AG04450 (cell line): ENCODE measurements at regions not wholly inside any gene's neighbourhood (a gene's known extent, or its start where the extent isn't known, plus 50 kb on each side); places are given as distances from the start of the nearest gene placed in this dataset.
"Not testable (repeated sequence)": the region's sequence is repeated elsewhere in the genome, so short reads cannot be mapped to it uniquely, and the experiment has no call there.

Experiments used
- CTCF ChIA-PET: fragments of 300-600, 350-600 bp; formaldehyde crosslinking; extraction: SDS; loops from one replicate; lab custom pipeline; 2022; ENCODE audit warnings: antibody characterized with exemption, inconsistent platforms; lab: Charles Lee
- POLR2A ChIA-PET: fragments of 350-600 bp; formaldehyde crosslinking; extraction: SDS; loops from one replicate; lab custom pipeline; 2021; ENCODE audit warnings: antibody characterized with exemption, inconsistent platforms; lab: Yijun Ruan, JAX
- DNase-seq: peaks from one replicate; pipeline ENCODE4 v3.0.0-alpha.2; 2011; ENCODE audit warnings: low read depth, low spot score
- H3K27ac ChIP-seq: one replicate; pipeline ENCODE4 v1.5.1; 2012; ENCODE audit warnings: low read depth, low read length, control low read depth
- H3K27me3 ChIP-seq: one replicate; pipeline ENCODE4 v1.6.0; 2012; ENCODE audit warnings: low read length; ENCODE audit not compliant: control insufficient read depth, insufficient read depth
- H3K4me3 ChIP-seq: 2 replicates; pipeline ENCODE4 v1.5.1; 2011; ENCODE audit warnings: mild to moderate bottlenecking, low read depth, low read length, control low read depth
- H3K9me3 ChIP-seq: 2 replicates; pipeline ENCODE4 v1.5.1; 2012; ENCODE audit warnings: low read length; ENCODE audit not compliant: control insufficient read depth, insufficient read depth
- CTCF ChIP-seq: IDR thresholded peaks from 2 replicates; pipeline ENCODE4 v1.5.1; 2011; ENCODE audit warnings: low read depth, low read length, control low read depth, inconsistent platforms

GRCh38 chr18:68176901-68177300 lies 538.0 kb downstream of the TMX3 start:
- ChIA-PET POLR2A (no interaction called here), CTCF (no interaction called here)

GRCh38 chr18:68172842-68173549 lies 541.9 kb downstream of the TMX3 start:
- ChIA-PET POLR2A (no interaction called here), CTCF (no interaction called here)
- DNase-seq = no peak
- peaks cover 4% of the 10 kb centered on the region; the same call in 1 of the 2 replicates for H3K9me3 ChIP-seq
- no peaks in the 10 kb centered on the region for H3K27me3 ChIP-seq
- no peak for TF ChIP-seq CTCF
- H3K4me3 ChIP-seq = no peak overlapping the region
- no peak overlapping the region for H3K27ac ChIP-seq

More at GRCh38 chr18:68176901-68177300, 538.0 kb downstream of the TMX3 start:
- Histone ChIP-seq H3K4me3 (no peak overlapping the region), H3K27me3 (no peaks in the 10 kb centered on the region), H3K9me3 (peaks cover 4% of the 10 kb centered on the region; the same call in 1 of the 2 replicates), H3K27ac (no peak overlapping the region)
- no peak for TF ChIP-seq CTCF
- DNase-seq = no peak

GRCh38 chr18:68164909-68165308 lies 550.0 kb downstream of the TMX3 start:
- CTCF ChIA-PET = no interaction called here
- POLR2A ChIA-PET = no interaction called here
- no peak for DNase-seq
- H3K4me3 ChIP-seq = no peak overlapping the region
- no peak overlapping the region for H3K27ac ChIP-seq
- no peak for TF ChIP-seq CTCF
- H3K9me3 ChIP-seq = no peaks in the 10 kb centered on the region
- H3K27me3 ChIP-seq = no peaks in the 10 kb centered on the region

GRCh38 chr18:68153821-68154220 lies 561.1 kb downstream of the TMX3 start:
- CTCF ChIA-PET = interaction anchor here (0.6 to 1.0 kb wide), 2 partner anchors 14 to 506 kb away, joined by 3 read pairs; no protein-coding TSS in a partner anchor
- H3K4me3 ChIP-seq, DNase-seq, H3K27ac ChIP-seq, H3K9me3 ChIP-seq, H3K27me3 ChIP-seq, POLR2A ChIA-PET: not testable (repeated sequence)

- Histone ChIP-seq H3K4me3 (no peak overlapping the region), H3K27me3 (no peaks in the 10 kb centered on the region), H3K27ac (no peak overlapping the region), H3K9me3 (no peaks in the 10 kb centered on the region)
- no peak for TF ChIP-seq CTCF
- ChIA-PET POLR2A (no interaction called here), CTCF (no interaction called here)
- no peak for DNase-seq
Measured at GRCh38 chr18:68152770-68153169, 562.1 kb downstream of the TMX3 start.
